Body of pancreas (tissue), 4 donors: ENCODE measurements at regions not wholly inside any gene's neighbourhood (a gene's known extent, or its start where the extent isn't known, plus 50 kb on each side); places are given as distances from the start of the nearest gene placed in this dataset.
"Not testable (repeated sequence)": the region's sequence is repeated elsewhere in the genome, so short reads cannot be mapped to it uniquely, and the experiment has no call there.

ENCODE experiments used
- CTCF ChIP-seq, 7 experiments: fragments of 450-650 bp in 4 of 7; fragments of 200-600 bp in 3 of 7; sonication (generic) in 3 of 7; IDR thresholded peaks; one replicate each; pipeline ENCODE4 v1.5.1; 2016 to 2019; ENCODE audit warnings: antibody characterized with exemption in 7 of 7
- POLR2A ChIP-seq, 3 donors: fragments of 450-650 bp; IDR thresholded peaks; one replicate each; pipeline ENCODE4 v1.6.1; 2016; ENCODE audit warnings: antibody characterized with exemption in 3 of 3, mild to moderate bottlenecking in 2 of 3

GRCh38 chr2:113568231-113568630, 58.8 kb upstream of the RABL2A start:
- TF ChIP-seq CTCF, POLR2A (IDR thresholded peaks at IDR 0.05): not testable (repeated sequence)
